ENCODE measurements at regions not wholly inside any gene's neighbourhood (a gene's known extent, or its start where the extent isn't known, plus 50 kb on each side); places are given as distances from the start of the nearest gene placed in this dataset.

DNA sequence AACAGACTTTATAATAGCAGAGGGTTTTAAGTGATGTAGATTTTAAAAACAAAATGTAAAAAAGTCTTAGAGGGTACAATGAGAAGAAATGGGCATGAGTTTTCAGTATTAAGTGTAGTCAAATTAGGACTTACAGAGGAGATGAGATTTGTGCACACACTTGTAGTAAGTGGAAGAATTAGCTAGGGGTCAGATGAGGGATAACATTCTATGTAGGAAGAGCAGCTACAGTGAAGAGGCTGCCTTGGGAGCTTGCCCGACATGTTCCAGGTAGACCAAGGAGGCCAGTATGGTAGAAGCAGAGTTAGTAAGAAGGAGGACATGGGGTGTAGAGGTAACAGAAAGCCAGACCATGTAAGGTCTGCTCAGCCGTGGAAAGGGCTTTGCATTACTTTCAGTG is 189.2 kb upstream of the DSEL start:
- Histone ChIP-seq H2AFZ (no peak overlapping the region), H3K79me2 (ENCODE audit: insufficient read depth) (no peaks in the 10 kb centered on the region), H3K36me3 (ENCODE audit: low read depth) (no peaks in the 10 kb centered on the region), H3K4me2 (ENCODE audit: unreplicated experiment) (no peak overlapping the region), H3K4me3 (no peak overlapping the region), H3K9me3 (ENCODE audit: low read depth) (no peaks in the 10 kb centered on the region), H3K9me2 (ENCODE audit: insufficient read depth) (no peaks in the 10 kb centered on the region), H4K20me1 (ENCODE audit: insufficient read depth) (no peaks in the 10 kb centered on the region), H3K27ac (no peak overlapping the region), H3K4me1 (ENCODE audit: insufficient read depth) (no peaks in the 10 kb centered on the region), H3K9ac (no peak overlapping the region), H3F3A (ENCODE audit: insufficient read depth) (no peaks in the 10 kb centered on the region), H3K27me3 (replicated peaks; ENCODE audit: insufficient read depth) (no peaks in the 10 kb centered on the region)
- TF ChIP-seq EZH2 (IDR thresholded peaks at IDR 0.05; ENCODE audit: insufficient read depth, poor library complexity, severe bottlenecking) (no peak), EZH2phosphoT487 (IDR thresholded peaks at IDR 0.05; ENCODE audit: insufficient read depth, low read depth) (no peak)
- in situ Hi-C loops (cut with MboI): no loop called here
- WGBS, 2 experiments (ENCODE audit: low coverage in 1 of 2, low lambda C conversion rate in 2 of 2, missing lambda C conversion rate in 2 of 2): 100% methylated on average over 2 of the region's 2 CpGs
- DNase-seq: no peak

DNA sequence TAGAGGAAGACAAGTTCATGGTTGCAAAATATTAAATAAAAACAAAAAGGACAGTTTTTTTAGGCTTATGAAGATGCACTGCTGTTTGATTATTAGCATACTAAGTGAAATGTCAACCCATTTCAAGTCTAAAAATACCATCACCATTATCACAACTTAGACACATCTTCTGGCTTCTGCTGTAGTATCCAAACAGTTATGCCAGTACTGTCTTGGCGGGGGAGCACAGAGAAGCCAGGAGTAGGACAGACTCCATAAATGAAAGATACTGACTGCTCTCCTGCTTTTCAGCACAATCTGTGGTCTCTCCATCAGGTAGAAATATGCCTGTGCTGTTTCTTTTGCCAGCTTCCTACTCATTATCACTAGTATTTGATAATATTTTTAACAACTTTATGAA is 179.2 kb upstream of the DSEL start:
- Histone ChIP-seq H3K4me2 (ENCODE audit: unreplicated experiment) (no peak overlapping the region), H3K9ac (no peak overlapping the region), H4K20me1 (ENCODE audit: insufficient read depth) (no peaks in the 10 kb centered on the region), H3F3A (ENCODE audit: insufficient read depth) (no peaks in the 10 kb centered on the region), H2AFZ (no peak overlapping the region), H3K4me3 (no peak overlapping the region), H3K79me2 (ENCODE audit: insufficient read depth) (no peaks in the 10 kb centered on the region), H3K9me2 (ENCODE audit: insufficient read depth) (no peaks in the 10 kb centered on the region), H3K27me3 (replicated peaks; ENCODE audit: insufficient read depth) (no peaks in the 10 kb centered on the region), H3K36me3 (ENCODE audit: low read depth) (no peaks in the 10 kb centered on the region), H3K9me3 (ENCODE audit: low read depth) (no peaks in the 10 kb centered on the region), H3K27ac (no peak overlapping the region), H3K4me1 (ENCODE audit: insufficient read depth) (no peaks in the 10 kb centered on the region)
- no peak for TF ChIP-seq EZH2 (IDR thresholded peaks at IDR 0.05; ENCODE audit: insufficient read depth, poor library complexity, severe bottlenecking)
- no peak for TF ChIP-seq EZH2phosphoT487 (IDR thresholded peaks at IDR 0.05; ENCODE audit: insufficient read depth, low read depth)
- in situ Hi-C loops (cut with MboI): no loop called here
- 100% methylated on average over 1 of the region's 1 CpG for WGBS, 2 experiments (ENCODE audit: low coverage in 1 of 2, low lambda C conversion rate in 2 of 2, missing lambda C conversion rate in 2 of 2)
- DNase-seq: no peak

DNA sequence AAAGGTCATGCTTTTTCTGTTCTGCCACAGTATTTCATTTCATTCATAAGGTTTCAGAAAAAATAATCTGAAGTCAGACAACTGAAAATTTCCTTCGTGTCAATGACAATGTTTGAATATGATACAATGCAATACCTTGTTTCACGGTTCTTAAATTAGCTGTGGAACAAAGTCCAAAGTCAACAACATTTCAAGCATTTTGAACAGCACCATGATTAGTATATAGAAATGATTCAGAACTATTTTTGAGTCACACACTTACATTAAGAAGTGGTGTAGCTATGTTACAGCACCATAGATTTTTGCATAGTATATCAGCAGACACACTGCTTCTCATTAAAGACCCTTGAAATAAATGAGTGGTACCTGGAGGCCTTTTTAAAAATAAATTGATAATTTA is 178.3 kb upstream of the DSEL start:
- Histone ChIP-seq H3K4me2 (ENCODE audit: unreplicated experiment) (no peak overlapping the region), H3K27me3 (replicated peaks; ENCODE audit: insufficient read depth) (no peaks in the 10 kb centered on the region), H3K36me3 (ENCODE audit: low read depth) (no peaks in the 10 kb centered on the region), H3K9me2 (ENCODE audit: insufficient read depth) (no peaks in the 10 kb centered on the region), H3K9ac (no peak overlapping the region), H3F3A (ENCODE audit: insufficient read depth) (no peaks in the 10 kb centered on the region), H4K20me1 (ENCODE audit: insufficient read depth) (no peaks in the 10 kb centered on the region), H3K79me2 (ENCODE audit: insufficient read depth) (no peaks in the 10 kb centered on the region), H2AFZ (0 out of 2 replicates have a peak overlapping the region, but pooled peaks have one; percentile 4), H3K9me3 (ENCODE audit: low read depth) (no peaks in the 10 kb centered on the region), H3K4me3 (no peak overlapping the region), H3K27ac (no peak overlapping the region), H3K4me1 (ENCODE audit: insufficient read depth) (no peaks in the 10 kb centered on the region)
- peak; percentile 24 for DNase-seq
- in situ Hi-C loops (cut with MboI): no loop called here
- no peak for TF ChIP-seq EZH2 (IDR thresholded peaks at IDR 0.05; ENCODE audit: insufficient read depth, poor library complexity, severe bottlenecking)
- TF ChIP-seq EZH2phosphoT487 (IDR thresholded peaks at IDR 0.05; ENCODE audit: insufficient read depth, low read depth): no peak
- 71 to 77% methylated on average over 2 of the region's 2 CpGs for WGBS, 2 experiments (ENCODE audit: low coverage in 1 of 2, low lambda C conversion rate in 2 of 2, missing lambda C conversion rate in 2 of 2)

DNA sequence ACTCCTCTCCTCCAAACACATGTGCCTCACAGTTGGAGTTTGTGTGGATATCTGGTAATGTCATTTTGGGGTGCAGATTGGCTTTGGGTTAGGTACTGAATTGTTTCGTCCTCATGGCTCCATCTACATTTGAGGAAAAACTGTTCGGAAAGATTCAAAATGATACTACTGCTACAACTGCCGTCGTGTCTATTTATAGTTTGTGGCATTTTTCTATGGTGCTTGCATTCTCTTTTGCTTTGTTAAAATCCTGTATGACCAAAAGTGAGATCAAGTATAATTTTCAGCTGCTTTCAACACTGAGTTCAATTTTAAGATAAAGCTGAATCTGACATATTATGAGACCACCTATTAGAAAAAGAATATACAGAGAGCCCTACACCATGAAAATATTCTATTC is 176.3 kb upstream of the DSEL start:
- no peak overlapping the region for H3K4me2 ChIP-seq (ENCODE audit: unreplicated experiment)
- no peaks in the 10 kb centered on the region for H3K27me3 ChIP-seq (replicated peaks; ENCODE audit: insufficient read depth)
- H3K4me1 ChIP-seq (ENCODE audit: insufficient read depth): no peaks in the 10 kb centered on the region
- in situ Hi-C loops (cut with MboI): no loop called here
- WGBS, 2 experiments (ENCODE audit: low coverage in 1 of 2, low lambda C conversion rate in 2 of 2, missing lambda C conversion rate in 2 of 2): 84 to 85% methylated on average over 4 of the region's 4 CpGs
- TF ChIP-seq EZH2phosphoT487 (IDR thresholded peaks at IDR 0.05; ENCODE audit: insufficient read depth, low read depth) (no peak), EZH2 (IDR thresholded peaks at IDR 0.05; ENCODE audit: insufficient read depth, poor library complexity, severe bottlenecking) (no peak)
- H3K36me3 ChIP-seq (ENCODE audit: low read depth): no peaks in the 10 kb centered on the region
- no peaks in the 10 kb centered on the region for H4K20me1 ChIP-seq (ENCODE audit: insufficient read depth)
- no peak overlapping the region for H3K9ac ChIP-seq
- no peaks in the 10 kb centered on the region for H3F3A ChIP-seq (ENCODE audit: insufficient read depth)
- H3K9me2 ChIP-seq (ENCODE audit: insufficient read depth): no peaks in the 10 kb centered on the region
- no peak for DNase-seq
- no peaks in the 10 kb centered on the region for H3K79me2 ChIP-seq (ENCODE audit: insufficient read depth)
- no peaks in the 10 kb centered on the region for H3K9me3 ChIP-seq (ENCODE audit: low read depth)
- no peak overlapping the region for H3K4me3 ChIP-seq
- no peak overlapping the region for H2AFZ ChIP-seq
- no peak overlapping the region for H3K27ac ChIP-seq

DNA sequence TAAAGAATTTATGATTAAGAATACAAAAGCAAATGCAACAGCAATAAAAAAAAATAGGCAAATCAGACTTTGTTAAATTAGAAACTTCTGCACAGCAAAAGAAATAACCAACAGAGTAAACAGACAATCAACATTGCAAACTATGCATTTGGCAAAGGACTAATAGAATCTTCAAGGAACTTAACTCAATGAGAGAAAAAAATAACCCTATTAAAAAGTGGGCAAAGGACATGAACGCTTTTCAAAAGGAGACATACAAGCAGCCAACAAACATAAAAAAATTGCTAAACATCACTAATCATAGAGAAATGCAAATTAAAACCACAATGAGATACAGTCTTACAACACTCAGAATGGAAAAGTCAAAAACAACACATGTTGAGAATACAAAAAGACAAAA is 166.0 kb upstream of the DSEL start:
- no peaks in the 10 kb centered on the region for H3K79me2 ChIP-seq (ENCODE audit: insufficient read depth)
- H4K20me1 ChIP-seq (ENCODE audit: insufficient read depth): no peaks in the 10 kb centered on the region
- no peaks in the 10 kb centered on the region for H3K36me3 ChIP-seq (ENCODE audit: low read depth)
- peaks cover 5% of the 10 kb centered on the region for H3K4me1 ChIP-seq (ENCODE audit: insufficient read depth)
- no peak overlapping the region for H2AFZ ChIP-seq
- peak; percentile 14 for DNase-seq
- no peak overlapping the region for H3K4me3 ChIP-seq
- no peaks in the 10 kb centered on the region for H3K9me3 ChIP-seq (ENCODE audit: low read depth)
- H3K27me3 ChIP-seq (replicated peaks; ENCODE audit: insufficient read depth): no peaks in the 10 kb centered on the region
- in situ Hi-C loops (cut with MboI): no loop called here
- 5 to 17% methylated on average over 1 of the region's 1 CpG for WGBS, 2 experiments (ENCODE audit: low coverage in 1 of 2, low lambda C conversion rate in 2 of 2, missing lambda C conversion rate in 2 of 2)
- no peak for TF ChIP-seq EZH2phosphoT487 (IDR thresholded peaks at IDR 0.05; ENCODE audit: insufficient read depth, low read depth)
- no peak for TF ChIP-seq EZH2 (IDR thresholded peaks at IDR 0.05; ENCODE audit: insufficient read depth, poor library complexity, severe bottlenecking)
- no peaks in the 10 kb centered on the region for H3F3A ChIP-seq (ENCODE audit: insufficient read depth)
- H3K9ac ChIP-seq: no peak overlapping the region
- no peak overlapping the region for H3K27ac ChIP-seq
- no peak overlapping the region for H3K4me2 ChIP-seq (ENCODE audit: unreplicated experiment)
- no peaks in the 10 kb centered on the region for H3K9me2 ChIP-seq (ENCODE audit: insufficient read depth)

Data from GM23248 (cell line).